OCI-LY3 (cell line): ENCODE measurements at regions not wholly inside any gene's neighbourhood (a gene's known extent, or its start where the extent isn't known, plus 50 kb on each side); places are given as distances from the start of the nearest gene placed in this dataset.

Experiments used
- CTCF ChIP-seq: fragments of 200-600, 300-600 bp; sonication (generic); IDR thresholded peaks from 2 replicates; pipeline ENCODE4 v1.5.1; 2014; ENCODE audit warnings: antibody characterized with exemption, low read length, low read depth
- EZH2phosphoT487 ChIP-seq: fragments of 200-600 bp; shearing (Covaris generic); IDR thresholded peaks from 2 replicates; pipeline ENCODE4 v1.6.1; 2018; ENCODE audit warnings: antibody characterized with exemption, mixed run types, low read depth

GRCh38 chr5:10133830-10134229 lies 115.9 kb downstream of the ATPSCKMT start:
- TF ChIP-seq CTCF (no peak), EZH2phosphoT487 (no peak)
